ENCODE measurements at regions not wholly inside any gene's neighbourhood (a gene's known extent, or its start where the extent isn't known, plus 50 kb on each side); places are given as distances from the start of the nearest gene placed in this dataset.

GRCh38 chr5:97851036-97851435, 668.0 kb upstream of the RIOK2 start:
- Histone ChIP-seq H3K9ac (ENCODE audit: low read length) (no peak overlapping the region), H3K4me1 (ENCODE audit: control insufficient read depth, insufficient read depth, low read length) (no peaks in the 10 kb centered on the region), H3K27me3 (ENCODE audit: control insufficient read depth, insufficient read depth, low read length) (no peaks in the 10 kb centered on the region), H3K27ac (ENCODE audit: low read depth, low read length) (no peak overlapping the region), H3K36me3 (ENCODE audit: control insufficient read depth, insufficient read depth, low read length) (no peaks in the 10 kb centered on the region), H3K4me3 (ENCODE audit: low read length) (no peak overlapping the region)

GRCh38 chr5:97854871-97855762, 672.1 kb upstream of the RIOK2 start:
- no peak overlapping the region for H3K4me3 ChIP-seq (ENCODE audit: low read length)
- H3K27me3 ChIP-seq (ENCODE audit: control insufficient read depth, insufficient read depth, low read length): no peaks in the 10 kb centered on the region
- no peak overlapping the region for H3K27ac ChIP-seq (ENCODE audit: low read depth, low read length)
- H3K4me1 ChIP-seq (ENCODE audit: control insufficient read depth, insufficient read depth, low read length): no peaks in the 10 kb centered on the region
- no peak overlapping the region for H3K9ac ChIP-seq (ENCODE audit: low read length)
- H3K36me3 ChIP-seq (ENCODE audit: control insufficient read depth, insufficient read depth, low read length): no peaks in the 10 kb centered on the region

GRCh38 chr5:97874491-97874890, 691.4 kb upstream of the RIOK2 start:
- Histone ChIP-seq H3K27me3 (ENCODE audit: control insufficient read depth, insufficient read depth, low read length) (no peaks in the 10 kb centered on the region), H3K4me1 (ENCODE audit: control insufficient read depth, insufficient read depth, low read length) (no peaks in the 10 kb centered on the region), H3K9ac (ENCODE audit: low read length) (no peak overlapping the region), H3K4me3 (ENCODE audit: low read length) (no peak overlapping the region), H3K27ac (ENCODE audit: low read depth, low read length) (no peak overlapping the region), H3K36me3 (ENCODE audit: control insufficient read depth, insufficient read depth, low read length) (no peaks in the 10 kb centered on the region)

- Histone ChIP-seq H3K27ac (ENCODE audit: low read depth, low read length) (no peak overlapping the region), H3K4me3 (ENCODE audit: low read length) (no peak overlapping the region), H3K4me1 (ENCODE audit: control insufficient read depth, insufficient read depth, low read length) (no peaks in the 10 kb centered on the region), H3K27me3 (ENCODE audit: control insufficient read depth, insufficient read depth, low read length) (no peaks in the 10 kb centered on the region), H3K36me3 (ENCODE audit: control insufficient read depth, insufficient read depth, low read length) (no peaks in the 10 kb centered on the region), H3K9ac (ENCODE audit: low read length) (no peak overlapping the region)
Observed at GRCh38 chr5:97876272-97876671, 693.2 kb upstream of the RIOK2 start.

GRCh38 chr5:97877588-97877987, 694.5 kb upstream of the RIOK2 start:
- no peak overlapping the region for H3K4me3 ChIP-seq (ENCODE audit: low read length)
- no peak overlapping the region for H3K9ac ChIP-seq (ENCODE audit: low read length)
- no peak overlapping the region for H3K27ac ChIP-seq (ENCODE audit: low read depth, low read length)
- H3K27me3 ChIP-seq (ENCODE audit: control insufficient read depth, insufficient read depth, low read length): no peaks in the 10 kb centered on the region
- no peaks in the 10 kb centered on the region for H3K4me1 ChIP-seq (ENCODE audit: control insufficient read depth, insufficient read depth, low read length)
- no peaks in the 10 kb centered on the region for H3K36me3 ChIP-seq (ENCODE audit: control insufficient read depth, insufficient read depth, low read length)

- H3K27ac ChIP-seq (ENCODE audit: low read depth, low read length): no peak overlapping the region
- H3K9ac ChIP-seq (ENCODE audit: low read length): no peak overlapping the region
- no peaks in the 10 kb centered on the region for H3K4me1 ChIP-seq (ENCODE audit: control insufficient read depth, insufficient read depth, low read length)
- no peak overlapping the region for H3K4me3 ChIP-seq (ENCODE audit: low read length)
- no peaks in the 10 kb centered on the region for H3K27me3 ChIP-seq (ENCODE audit: control insufficient read depth, insufficient read depth, low read length)
- H3K36me3 ChIP-seq (ENCODE audit: control insufficient read depth, insufficient read depth, low read length): no peaks in the 10 kb centered on the region
Observed at GRCh38 chr5:97888439-97888838, 705.4 kb upstream of the RIOK2 start.

- H3K9ac ChIP-seq (ENCODE audit: low read length): no peak overlapping the region
- no peaks in the 10 kb centered on the region for H3K36me3 ChIP-seq (ENCODE audit: control insufficient read depth, insufficient read depth, low read length)
- H3K27ac ChIP-seq (ENCODE audit: low read depth, low read length): no peak overlapping the region
- no peaks in the 10 kb centered on the region for H3K4me1 ChIP-seq (ENCODE audit: control insufficient read depth, insufficient read depth, low read length)
- H3K4me3 ChIP-seq (ENCODE audit: low read length): no peak overlapping the region
- no peaks in the 10 kb centered on the region for H3K27me3 ChIP-seq (ENCODE audit: control insufficient read depth, insufficient read depth, low read length)
Observed at GRCh38 chr5:97891971-97892370, 708.9 kb upstream of the RIOK2 start.

- Histone ChIP-seq H3K4me1 (ENCODE audit: control insufficient read depth, insufficient read depth, low read length) (no peaks in the 10 kb centered on the region), H3K4me3 (ENCODE audit: low read length) (no peak overlapping the region), H3K27me3 (ENCODE audit: control insufficient read depth, insufficient read depth, low read length) (no peaks in the 10 kb centered on the region), H3K9ac (ENCODE audit: low read length) (no peak overlapping the region), H3K27ac (ENCODE audit: low read depth, low read length) (no peak overlapping the region), H3K36me3 (ENCODE audit: control insufficient read depth, insufficient read depth, low read length) (no peaks in the 10 kb centered on the region)
Observed at GRCh38 chr5:97903742-97904141, 720.7 kb upstream of the RIOK2 start.

- Histone ChIP-seq H3K4me3 (ENCODE audit: low read length) (no peak overlapping the region), H3K36me3 (ENCODE audit: control insufficient read depth, insufficient read depth, low read length) (no peaks in the 10 kb centered on the region), H3K27me3 (ENCODE audit: control insufficient read depth, insufficient read depth, low read length) (no peaks in the 10 kb centered on the region), H3K9ac (ENCODE audit: low read length) (no peak overlapping the region), H3K4me1 (ENCODE audit: control insufficient read depth, insufficient read depth, low read length) (no peaks in the 10 kb centered on the region), H3K27ac (ENCODE audit: low read depth, low read length) (no peak overlapping the region)
Observed at GRCh38 chr5:97906135-97906534, 723.1 kb upstream of the RIOK2 start.

- no peak overlapping the region for H3K9ac ChIP-seq (ENCODE audit: low read length)
- no peaks in the 10 kb centered on the region for H3K4me1 ChIP-seq (ENCODE audit: control insufficient read depth, insufficient read depth, low read length)
- H3K4me3 ChIP-seq (ENCODE audit: low read length): no peak overlapping the region
- no peaks in the 10 kb centered on the region for H3K36me3 ChIP-seq (ENCODE audit: control insufficient read depth, insufficient read depth, low read length)
- no peaks in the 10 kb centered on the region for H3K27me3 ChIP-seq (ENCODE audit: control insufficient read depth, insufficient read depth, low read length)
- H3K27ac ChIP-seq (ENCODE audit: low read depth, low read length): no peak overlapping the region
Observed at GRCh38 chr5:97907646-97908400, 724.8 kb upstream of the RIOK2 start.

GRCh38 chr5:97909541-97909940, 726.5 kb upstream of the RIOK2 start:
- Histone ChIP-seq H3K4me1 (ENCODE audit: control insufficient read depth, insufficient read depth, low read length) (no peaks in the 10 kb centered on the region), H3K27ac (ENCODE audit: low read depth, low read length) (no peak overlapping the region), H3K9ac (ENCODE audit: low read length) (no peak overlapping the region), H3K36me3 (ENCODE audit: control insufficient read depth, insufficient read depth, low read length) (no peaks in the 10 kb centered on the region), H3K4me3 (ENCODE audit: low read length) (no peak overlapping the region), H3K27me3 (ENCODE audit: control insufficient read depth, insufficient read depth, low read length) (no peaks in the 10 kb centered on the region)

- Histone ChIP-seq H3K36me3 (ENCODE audit: control insufficient read depth, insufficient read depth, low read length) (no peaks in the 10 kb centered on the region), H3K4me1 (ENCODE audit: control insufficient read depth, insufficient read depth, low read length) (no peaks in the 10 kb centered on the region), H3K27me3 (ENCODE audit: control insufficient read depth, insufficient read depth, low read length) (no peaks in the 10 kb centered on the region), H3K27ac (ENCODE audit: low read depth, low read length) (no peak overlapping the region), H3K4me3 (ENCODE audit: low read length) (no peak overlapping the region), H3K9ac (ENCODE audit: low read length) (no peak overlapping the region)
Observed at GRCh38 chr5:97914483-97914882, 731.4 kb upstream of the RIOK2 start.
